ENCODE measurements at regions not wholly inside any gene's neighbourhood (a gene's known extent, or its start where the extent isn't known, plus 50 kb on each side); places are given as distances from the start of the nearest gene placed in this dataset.

- TF ChIP-seq ARNTL (CRISPR knock-in tag; IDR thresholded peaks at IDR 0.05; ENCODE audit: borderline replicate concordance, low read depth) (no peak), TSHZ2 (CRISPR knock-in tag; IDR thresholded peaks at IDR 0.05) (no peak), SNAI2 (CRISPR knock-in tag; IDR thresholded peaks at IDR 0.05) (no peak), ISL1 (CRISPR knock-in tag; IDR thresholded peaks at IDR 0.05) (no peak), ZFP30 (CRISPR knock-in tag; IDR thresholded peaks at IDR 0.05) (no peak), CSDC2 (CRISPR knock-in tag; IDR thresholded peaks at IDR 0.05) (no peak), ZNF70 (CRISPR knock-in tag; IDR thresholded peaks at IDR 0.05) (no peak), ZNF565 (CRISPR knock-in tag; conservative IDR thresholded peaks at IDR 0.05; ENCODE audit: low read depth) (no peak), CSRNP3 (CRISPR knock-in tag; IDR thresholded peaks at IDR 0.05) (no peak), BACH2 (CRISPR knock-in tag; IDR thresholded peaks at IDR 0.05; ENCODE audit: borderline replicate concordance) (no peak), PATZ1 (CRISPR knock-in tag; IDR thresholded peaks at IDR 0.05; ENCODE audit: borderline replicate concordance) (no peak), CREB5 (CRISPR knock-in tag; IDR thresholded peaks at IDR 0.05; ENCODE audit: low read depth) (no peak), ZNF8 (CRISPR knock-in tag; IDR thresholded peaks at IDR 0.05) (no peak)
- ATAC-seq = no peak
Observed at GRCh38 chr15:96764946-96765345, 434.4 kb downstream of the NR2F2 start.

- ATAC-seq = no peak
- TF ChIP-seq CSRNP3 (CRISPR knock-in tag; IDR thresholded peaks at IDR 0.05) (no peak), BACH2 (CRISPR knock-in tag; IDR thresholded peaks at IDR 0.05; ENCODE audit: borderline replicate concordance) (no peak), GLIS3 (CRISPR knock-in tag; IDR thresholded peaks at IDR 0.05) (no peak), ZNF565 (CRISPR knock-in tag; conservative IDR thresholded peaks at IDR 0.05; ENCODE audit: low read depth) (no peak), ZNF70 (CRISPR knock-in tag; IDR thresholded peaks at IDR 0.05) (no peak), TSHZ2 (CRISPR knock-in tag; IDR thresholded peaks at IDR 0.05) (no peak), ZC3H10 (CRISPR knock-in tag; IDR thresholded peaks at IDR 0.05) (no peak), ZFP3 (CRISPR knock-in tag; IDR thresholded peaks at IDR 0.05) (no peak), RARB (CRISPR knock-in tag; IDR thresholded peaks at IDR 0.05) (no peak), ISL1 (CRISPR knock-in tag; IDR thresholded peaks at IDR 0.05) (no peak), TCF4 (CRISPR knock-in tag; IDR thresholded peaks at IDR 0.05; ENCODE audit: borderline replicate concordance) (no peak), ZFP30 (CRISPR knock-in tag; IDR thresholded peaks at IDR 0.05) (no peak), ZNF8 (CRISPR knock-in tag; IDR thresholded peaks at IDR 0.05) (no peak), TOX (CRISPR knock-in tag; IDR thresholded peaks at IDR 0.05; ENCODE audit: borderline replicate concordance) (no peak), SNAI2 (CRISPR knock-in tag; IDR thresholded peaks at IDR 0.05) (no peak), POU6F1 (CRISPR knock-in tag; IDR thresholded peaks at IDR 0.05; ENCODE audit: borderline replicate concordance, low read depth) (no peak), OSR1 (CRISPR knock-in tag; IDR thresholded peaks at IDR 0.05) (no peak), CSDC2 (CRISPR knock-in tag; IDR thresholded peaks at IDR 0.05) (no peak), CREB5 (CRISPR knock-in tag; IDR thresholded peaks at IDR 0.05; ENCODE audit: low read depth) (no peak), PPARA (CRISPR knock-in tag; IDR thresholded peaks at IDR 0.05; ENCODE audit: borderline replicate concordance) (no peak)
Observed at GRCh38 chr15:96766366-96766765, 435.9 kb downstream of the NR2F2 start.

All from SK-N-SH treated with all-trans-retinoic acid at 6 μM for 48 hours (cell line).